ENCODE measurements at regions not wholly inside any gene's neighbourhood (a gene's known extent, or its start where the extent isn't known, plus 50 kb on each side); places are given as distances from the start of the nearest gene placed in this dataset.

- TF ChIP-seq TCF7L2 (IDR thresholded peaks at IDR 0.05; ENCODE audit: low read depth, low read length) = no peak
- TF ChIP-seq SIN3A (IDR thresholded peaks at IDR 0.05; ENCODE audit: borderline replicate concordance, insufficient read depth, low read depth, low read length) = no peak
- TF ChIP-seq, protein P1, sequence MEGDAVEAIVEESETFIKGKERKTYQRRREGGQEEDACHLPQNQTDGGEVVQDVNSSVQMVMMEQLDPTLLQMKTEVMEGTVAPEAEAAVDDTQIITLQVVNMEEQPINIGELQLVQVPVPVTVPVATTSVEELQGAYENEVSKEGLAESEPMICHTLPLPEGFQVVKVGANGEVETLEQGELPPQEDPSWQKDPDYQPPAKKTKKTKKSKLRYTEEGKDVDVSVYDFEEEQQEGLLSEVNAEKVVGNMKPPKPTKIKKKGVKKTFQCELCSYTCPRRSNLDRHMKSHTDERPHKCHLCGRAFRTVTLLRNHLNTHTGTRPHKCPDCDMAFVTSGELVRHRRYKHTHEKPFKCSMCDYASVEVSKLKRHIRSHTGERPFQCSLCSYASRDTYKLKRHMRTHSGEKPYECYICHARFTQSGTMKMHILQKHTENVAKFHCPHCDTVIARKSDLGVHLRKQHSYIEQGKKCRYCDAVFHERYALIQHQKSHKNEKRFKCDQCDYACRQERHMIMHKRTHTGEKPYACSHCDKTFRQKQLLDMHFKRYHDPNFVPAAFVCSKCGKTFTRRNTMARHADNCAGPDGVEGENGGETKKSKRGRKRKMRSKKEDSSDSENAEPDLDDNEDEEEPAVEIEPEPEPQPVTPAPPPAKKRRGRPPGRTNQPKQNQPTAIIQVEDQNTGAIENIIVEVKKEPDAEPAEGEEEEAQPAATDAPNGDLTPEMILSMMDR (IDR thresholded peaks at IDR 0.05) = no peak
- TF ChIP-seq POLR2AphosphoS5 (IDR thresholded peaks at IDR 0.05; ENCODE audit: low read depth, low read length) = no peak
- TF ChIP-seq REST (IDR thresholded peaks at IDR 0.05; ENCODE audit: insufficient read depth in 1 of 2, low read depth in 2 of 2, low read length in 1 of 2) = no peak
- BruUV-seq (replicated peaks) = no TSS peak
- POLR2A ChIA-PET = no interaction called here
Measured at GRCh38 chr5:18920966-18921365, 1067.0 kb downstream of the CDH18 start.

GRCh38 chr5:18932081-18932480 is 1055.9 kb downstream of the CDH18 start:
- POLR2A ChIA-PET = no interaction called here
- Histone ChIP-seq H3K27me3 (ENCODE audit: control insufficient read depth, insufficient read depth, low read length) (no peaks in the 10 kb centered on the region), H3K36me3 (ENCODE audit: control insufficient read depth, insufficient read depth, low read length) (no peaks in the 10 kb centered on the region), H3K4me1 (ENCODE audit: control insufficient read depth, insufficient read depth, low read length) (no peaks in the 10 kb centered on the region), H3K4me3 (ENCODE audit: low read depth in 2 of 2, low read length in 2 of 2) (no peak overlapping the region), H3K27ac (ENCODE audit: low read length) (no peak overlapping the region), H3K9me3 (ENCODE audit: control insufficient read depth, insufficient read depth, low read depth, low read length) (no peaks in the 10 kb centered on the region)
- TF ChIP-seq TCF7L2 (IDR thresholded peaks at IDR 0.05; ENCODE audit: low read depth, low read length) = no peak
- TF ChIP-seq POLR2AphosphoS5 (IDR thresholded peaks at IDR 0.05; ENCODE audit: low read depth, low read length) = no peak
- no peak for TF ChIP-seq SIN3A (IDR thresholded peaks at IDR 0.05; ENCODE audit: borderline replicate concordance, insufficient read depth, low read depth, low read length)
- TF ChIP-seq REST (IDR thresholded peaks at IDR 0.05; ENCODE audit: insufficient read depth in 1 of 2, low read depth in 2 of 2, low read length in 1 of 2) = no peak
- TF ChIP-seq, protein P1 (IDR thresholded peaks at IDR 0.05) = no peak
- no peak for ATAC-seq
- no TSS peak for BruUV-seq (replicated peaks)
- intact Hi-C loops (cut with micrococcal nuclease; ENCODE audit: unreplicated experiment) (no loop called here), in situ Hi-C loops (cut with HindIII; ENCODE audit: low pct_unique_long_range_greater_than_20kb, low sequenced_read_pairs) (no loop called here)
- CTCF ChIA-PET = no interaction called here
- no peak for DNase-seq (ENCODE audit: low read depth, low spot score)

More at GRCh38 chr5:18920966-18921365, 1067.0 kb downstream of the CDH18 start:
- intact Hi-C loops (cut with micrococcal nuclease; ENCODE audit: unreplicated experiment) = no loop called here
- DNase-seq (ENCODE audit: low read depth, low spot score) (no peak), ATAC-seq (no peak)
- Histone ChIP-seq H3K36me3 (ENCODE audit: control insufficient read depth, insufficient read depth, low read length) (no peaks in the 10 kb centered on the region), H3K4me3 (ENCODE audit: low read depth in 2 of 2, low read length in 2 of 2) (no peak overlapping the region), H3K27me3 (ENCODE audit: control insufficient read depth, insufficient read depth, low read length) (no peaks in the 10 kb centered on the region), H3K9me3 (ENCODE audit: control insufficient read depth, insufficient read depth, low read depth, low read length) (no peaks in the 10 kb centered on the region; the same call in 1 of the 2 replicates), H3K27ac (ENCODE audit: low read length) (no peak overlapping the region), H3K4me1 (ENCODE audit: control insufficient read depth, insufficient read depth, low read length) (no peaks in the 10 kb centered on the region)
- CTCF ChIA-PET = no interaction called here
- in situ Hi-C loops (cut with HindIII; ENCODE audit: low pct_unique_long_range_greater_than_20kb, low sequenced_read_pairs) = no loop called here
